GM18511 (cell line): ENCODE measurements at regions not wholly inside any gene's neighbourhood (a gene's known extent, or its start where the extent isn't known, plus 50 kb on each side); places are given as distances from the start of the nearest gene placed in this dataset.
"Not testable (repeated sequence)": the region's sequence is repeated elsewhere in the genome, so short reads cannot be mapped to it uniquely, and the experiment has no call there.

Source experiments
- ATAC-seq: cut with Tn5 transposase; IDR thresholded peaks from one replicate; pipeline ENCODE4 v1.9.1; 2021; ENCODE audit warnings: mild to moderate bottlenecking, moderate library complexity; ENCODE audit not compliant: unreplicated experiment

DNA sequence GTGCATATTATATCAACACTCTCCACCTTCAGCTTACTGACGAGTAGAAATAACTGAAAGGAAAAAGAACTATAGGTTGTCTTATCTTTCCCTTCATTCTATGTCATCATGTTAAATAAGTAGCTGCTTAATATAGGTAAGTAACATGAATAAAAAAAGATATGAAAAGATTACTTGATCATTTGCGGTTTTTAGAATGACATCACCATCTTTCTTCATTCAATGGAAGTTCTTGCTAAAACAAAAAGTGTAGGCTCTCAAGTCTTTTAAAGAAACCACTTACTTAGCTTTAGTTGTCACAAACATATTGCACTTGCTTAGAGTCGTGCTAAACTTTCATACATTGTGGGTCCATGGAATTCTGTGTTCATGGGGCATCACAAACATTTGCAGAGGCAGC, 331.1 kb upstream of the DEPDC1 start:
- no peak for ATAC-seq

DNA sequence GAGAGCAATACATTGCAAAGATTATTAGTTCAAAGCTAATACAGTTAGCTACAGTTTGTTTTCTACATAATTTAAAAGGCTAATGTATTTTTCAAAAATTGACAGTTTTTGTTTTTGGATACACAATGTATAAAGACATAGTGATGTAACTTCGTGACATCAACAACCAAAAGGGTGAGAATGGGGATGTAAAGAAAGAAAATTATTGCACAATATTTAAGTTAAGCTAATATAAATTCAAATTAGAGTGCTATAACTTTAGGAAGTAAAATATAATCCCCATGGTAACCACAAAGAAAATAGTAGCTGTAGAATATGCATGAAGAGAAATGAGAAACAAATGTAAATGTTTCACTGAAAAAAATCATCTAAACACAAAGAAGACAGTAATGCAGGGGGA, 334.4 kb upstream of the DEPDC1 start:
- ATAC-seq: no peak

DNA sequence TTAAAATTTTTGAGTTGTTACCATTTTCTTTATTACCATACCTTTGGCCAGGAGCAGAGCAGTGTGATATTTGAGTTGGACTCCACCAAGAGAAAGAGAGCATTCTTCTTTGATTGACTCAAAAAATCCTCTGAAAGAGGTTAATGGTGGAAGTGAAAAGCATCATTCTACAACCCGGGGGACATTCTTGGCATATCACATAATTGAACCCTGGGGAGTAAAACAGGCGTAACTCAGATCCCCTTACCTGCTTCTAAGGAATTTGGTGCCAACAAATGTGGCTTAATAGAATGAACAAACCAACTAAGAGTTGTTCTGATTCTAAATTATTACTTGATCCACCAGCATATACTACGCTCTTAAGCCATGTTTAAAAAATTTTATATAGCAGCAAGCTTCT, 351.1 kb upstream of the DEPDC1 start:
- ATAC-seq: no peak

DNA sequence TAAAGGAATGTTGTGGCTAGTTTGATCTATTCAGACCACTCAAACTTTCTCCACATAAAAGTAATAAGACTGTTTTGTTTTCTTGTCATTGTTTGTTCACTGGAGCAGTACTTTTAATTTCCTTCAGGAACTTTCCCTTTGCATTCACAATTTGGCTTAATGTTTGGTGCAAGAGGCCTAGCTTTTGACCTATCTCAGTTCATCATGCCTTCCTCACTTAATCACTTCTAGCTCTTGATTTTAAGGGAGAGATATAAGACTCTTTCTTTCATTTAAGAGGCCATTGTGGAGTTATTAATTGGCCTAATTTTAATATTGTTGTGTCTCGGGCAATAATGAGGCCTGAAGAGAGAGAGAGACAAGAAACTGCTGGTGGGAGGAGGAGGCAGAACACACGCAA, 371.7 kb upstream of the DEPDC1 start:
- no peak for ATAC-seq

DNA sequence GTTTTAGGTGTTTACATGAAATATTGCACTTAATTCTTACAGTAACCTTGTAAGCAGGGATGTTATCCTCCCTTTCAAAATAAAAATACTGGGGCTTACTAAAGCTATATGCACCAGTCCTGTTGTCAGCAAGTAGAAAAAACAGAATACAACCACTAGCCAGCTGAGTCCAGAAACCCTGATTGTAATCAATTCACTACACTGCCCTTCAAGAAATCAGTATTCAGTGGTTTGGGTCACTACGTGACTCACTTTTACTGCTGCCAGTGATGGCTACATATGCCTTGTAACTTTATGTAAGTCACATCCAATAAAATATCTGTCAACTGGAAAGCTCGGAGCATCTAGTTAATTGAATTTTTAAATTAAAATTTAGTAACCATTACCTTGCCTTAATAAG, 376.3 kb upstream of the DEPDC1 start:
- ATAC-seq: no peak

DNA sequence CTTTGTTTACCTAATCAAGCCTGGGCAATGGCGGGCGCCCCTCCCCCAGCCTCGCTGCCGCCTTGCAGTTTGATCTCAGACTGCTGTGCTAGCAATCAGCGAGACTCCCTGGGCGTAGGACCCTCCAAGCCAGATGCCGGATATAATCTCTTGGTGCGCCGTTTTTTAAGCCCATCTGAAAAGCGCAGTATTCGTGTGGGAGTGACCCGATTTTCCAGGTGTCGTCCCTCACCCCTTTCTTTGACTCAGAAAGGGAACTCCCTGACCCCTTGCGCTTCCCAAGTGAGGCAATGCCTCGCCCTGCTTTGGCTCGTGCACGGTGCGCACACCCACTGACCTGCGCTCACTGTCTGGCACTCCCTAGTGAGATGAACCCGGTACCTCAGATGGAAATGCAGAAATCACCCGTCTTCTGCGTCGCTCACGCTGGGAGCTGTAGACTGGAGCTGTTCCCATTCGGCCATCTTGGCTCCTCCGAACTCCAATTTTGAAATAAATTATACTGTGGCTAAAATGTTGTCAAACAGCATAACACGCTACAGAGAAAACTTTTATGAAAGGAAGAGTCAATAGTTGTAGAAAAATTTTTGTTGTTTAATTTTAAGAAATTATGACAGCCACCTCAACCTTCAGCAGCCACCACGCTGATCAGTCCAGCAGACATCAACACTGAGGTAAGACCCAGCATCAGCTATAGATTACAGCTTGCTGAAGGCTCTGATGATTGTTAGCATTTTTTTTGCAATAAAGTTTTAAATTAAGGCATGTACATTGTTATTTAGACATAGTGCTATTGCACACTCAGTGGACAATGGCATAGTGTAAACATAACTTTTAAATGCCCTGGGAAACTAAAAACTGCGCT, 384.7 kb upstream of the DEPDC1 start:
- ATAC-seq: not testable (repeated sequence)

DNA sequence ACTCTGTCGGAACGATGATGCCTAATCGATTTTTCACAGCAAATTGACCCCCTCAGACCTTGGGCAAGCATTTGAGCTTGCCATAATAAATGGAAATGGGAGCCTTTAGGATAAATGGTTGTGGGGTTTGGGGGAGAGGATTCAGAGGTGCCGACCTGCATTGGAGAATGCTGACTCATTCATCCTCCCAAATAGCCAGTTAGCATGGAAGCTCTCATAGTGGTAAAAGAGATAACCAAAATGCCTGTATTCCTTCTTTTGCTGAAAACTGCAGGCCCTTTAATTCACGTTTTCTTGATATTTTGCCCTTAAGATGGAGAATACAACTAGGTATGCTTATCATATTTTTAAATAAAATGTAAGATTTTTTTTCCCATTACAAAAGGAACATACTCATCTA, 392.6 kb upstream of the DEPDC1 start:
- no peak for ATAC-seq

DNA sequence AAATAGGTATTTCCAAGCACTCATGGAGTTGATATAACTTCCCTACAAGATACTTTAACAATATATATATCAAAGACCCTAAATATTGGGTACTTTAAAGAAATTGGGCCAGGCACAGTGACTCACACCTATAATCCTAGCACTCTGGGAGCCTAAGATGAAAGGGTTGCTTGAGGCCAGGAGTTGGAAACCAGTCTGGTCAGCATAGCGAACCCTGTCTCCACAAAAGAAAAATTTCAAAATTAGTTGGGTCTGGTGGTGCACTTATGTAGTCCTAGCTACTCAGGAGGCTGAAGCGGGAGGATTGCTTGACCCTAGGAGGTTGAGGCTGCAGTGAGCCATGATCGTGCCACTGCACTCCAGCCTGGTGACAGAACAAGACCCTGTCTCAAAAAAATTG, 393.9 kb upstream of the DEPDC1 start:
- no peak for ATAC-seq

DNA sequence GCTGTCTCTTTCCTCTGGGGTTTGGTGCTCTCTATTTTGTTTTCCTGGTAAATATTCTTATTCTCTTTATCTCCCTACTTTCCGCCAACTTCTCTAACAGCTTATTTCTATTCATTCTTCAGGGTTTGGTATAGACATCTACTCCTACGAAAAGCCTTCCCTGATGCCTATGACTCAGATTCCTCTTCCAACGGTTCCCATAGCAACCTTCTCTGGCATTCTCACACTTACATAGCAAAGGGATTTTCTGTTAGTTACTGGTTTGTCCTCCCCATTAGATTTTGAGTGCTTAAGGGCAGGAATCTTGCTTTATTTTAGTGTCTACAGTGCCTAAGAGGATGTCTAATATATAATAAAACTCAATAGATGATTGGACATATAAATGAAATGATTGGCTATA, 407.6 kb upstream of the DEPDC1 start:
- no peak for ATAC-seq

DNA sequence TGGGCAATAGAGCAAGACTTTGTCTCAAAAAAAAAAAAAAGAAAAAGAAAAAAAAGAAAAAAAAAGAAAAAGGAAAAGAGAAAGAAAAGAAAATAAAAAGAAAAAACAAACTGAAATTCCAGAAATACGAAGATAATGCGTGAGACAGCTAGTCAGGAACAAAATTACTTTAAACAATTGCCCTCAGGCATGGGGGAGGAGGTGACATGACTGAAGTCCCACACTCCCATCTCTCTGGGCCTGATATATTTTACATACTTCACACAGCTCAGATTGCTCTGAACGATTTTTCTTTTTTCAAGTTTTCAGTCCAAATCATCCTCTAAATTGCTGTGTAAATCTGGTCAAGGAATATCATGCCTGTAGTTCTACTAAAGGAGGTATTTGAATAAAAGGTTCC, 409.5 kb upstream of the DEPDC1 start:
- no peak for ATAC-seq

DNA sequence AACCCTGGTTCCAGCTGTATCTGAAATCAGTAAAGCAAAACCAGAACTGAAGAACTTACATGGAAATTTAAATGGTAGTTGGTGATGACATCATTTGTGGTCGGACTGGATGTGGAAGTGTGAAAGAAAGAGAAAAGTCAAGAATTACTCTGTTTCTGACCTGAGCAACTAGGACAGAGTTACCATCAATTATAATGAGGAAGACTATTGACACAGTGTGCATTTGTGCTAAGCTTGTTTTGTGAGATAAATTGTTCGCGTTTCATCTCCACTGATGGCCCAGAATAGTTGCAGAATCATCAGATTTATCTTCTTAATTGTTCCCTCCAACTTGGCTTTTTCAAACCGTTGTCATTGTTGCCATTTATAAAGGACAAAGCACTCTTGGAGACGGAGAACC, 410.6 kb upstream of the DEPDC1 start:
- no peak for ATAC-seq

DNA sequence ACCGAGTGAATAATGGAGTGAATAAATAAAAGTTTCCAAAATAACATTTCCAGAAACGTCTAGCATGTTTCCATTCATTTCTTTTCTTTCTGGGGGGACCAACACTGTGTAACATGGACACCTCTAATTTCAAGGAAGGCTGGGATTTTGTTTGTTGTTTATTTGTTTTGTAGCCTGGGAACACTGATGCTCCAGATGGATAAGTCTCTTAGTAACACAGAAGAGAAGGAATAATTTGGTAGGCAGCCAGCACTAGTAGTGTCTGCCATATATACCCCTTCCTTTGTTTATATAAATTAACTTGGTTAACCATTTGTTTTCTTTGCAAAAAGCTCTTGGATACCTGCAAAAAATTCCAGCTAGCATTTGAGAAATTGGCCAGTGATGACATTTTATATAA, 411.4 kb upstream of the DEPDC1 start:
- no peak for ATAC-seq

DNA sequence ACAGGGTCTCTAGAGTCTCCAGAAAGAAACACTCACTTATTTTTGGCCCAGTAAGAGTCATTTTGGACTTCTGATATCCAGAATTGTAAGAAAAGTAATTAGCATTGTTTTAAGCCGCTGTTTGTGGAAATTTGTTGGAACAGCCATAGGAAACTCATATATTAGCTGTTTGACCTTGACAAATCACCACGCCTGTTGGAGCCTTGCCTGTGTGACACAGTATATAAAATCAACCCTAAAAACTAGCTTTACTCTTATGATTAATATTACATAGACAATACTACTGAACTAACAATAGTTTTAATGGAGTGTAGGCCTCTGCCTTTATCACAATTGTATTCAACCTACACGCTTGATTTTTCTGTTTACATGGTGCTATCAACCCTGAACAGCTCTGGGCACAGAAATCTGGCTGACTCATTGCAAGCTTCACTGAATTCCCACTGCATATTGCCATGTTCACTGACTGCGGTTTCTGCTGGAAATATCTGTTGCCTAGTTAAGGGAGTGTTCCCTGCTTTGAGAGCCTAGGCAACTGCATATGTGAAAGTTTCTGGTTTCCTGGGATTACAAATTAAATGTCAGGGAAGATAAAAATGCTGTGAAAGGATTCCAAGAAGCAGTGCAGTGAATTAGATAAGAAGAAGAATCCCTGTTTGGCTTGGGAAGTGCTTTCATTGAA, 419.5 kb upstream of the DEPDC1 start:
- no peak for ATAC-seq

DNA sequence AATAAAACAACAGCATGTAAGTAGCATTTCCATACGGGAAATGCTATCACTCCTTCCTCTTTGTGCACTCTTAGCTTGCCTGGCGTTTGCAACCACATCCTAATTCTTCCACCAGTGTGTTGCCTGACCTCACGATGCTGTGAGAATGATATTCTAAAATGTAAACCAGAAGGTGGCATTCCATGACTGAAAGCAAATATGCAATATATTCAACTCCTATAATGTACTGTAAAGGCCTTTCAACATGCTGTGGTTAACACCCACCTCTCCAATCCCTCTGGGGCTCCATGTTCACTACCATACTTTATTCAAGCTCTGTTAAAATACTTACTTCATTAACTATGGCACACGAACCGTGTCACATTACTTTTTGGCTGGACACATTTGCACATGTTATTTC, 420.6 kb upstream of the DEPDC1 start:
- ATAC-seq: no peak

DNA sequence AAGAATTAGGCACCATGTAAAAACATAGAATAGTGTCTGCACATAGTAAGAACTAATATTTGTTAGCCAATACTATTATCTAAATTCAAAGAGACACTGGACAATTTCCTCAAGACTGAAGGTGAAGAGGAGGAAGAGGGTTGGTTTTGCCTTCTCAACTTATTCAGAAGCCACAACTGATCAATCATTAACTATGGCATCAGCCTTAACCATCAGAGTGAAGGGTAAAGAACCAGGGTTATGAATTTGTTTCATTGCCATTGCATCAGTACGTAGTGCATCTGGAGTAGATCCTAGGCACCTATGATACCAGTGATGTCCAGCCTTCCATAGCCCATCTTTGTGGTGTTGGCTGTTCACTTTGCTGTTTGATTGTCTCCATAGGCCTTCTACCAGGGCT, 421.7 kb upstream of the DEPDC1 start:
- peak; percentile 70 for ATAC-seq

DNA sequence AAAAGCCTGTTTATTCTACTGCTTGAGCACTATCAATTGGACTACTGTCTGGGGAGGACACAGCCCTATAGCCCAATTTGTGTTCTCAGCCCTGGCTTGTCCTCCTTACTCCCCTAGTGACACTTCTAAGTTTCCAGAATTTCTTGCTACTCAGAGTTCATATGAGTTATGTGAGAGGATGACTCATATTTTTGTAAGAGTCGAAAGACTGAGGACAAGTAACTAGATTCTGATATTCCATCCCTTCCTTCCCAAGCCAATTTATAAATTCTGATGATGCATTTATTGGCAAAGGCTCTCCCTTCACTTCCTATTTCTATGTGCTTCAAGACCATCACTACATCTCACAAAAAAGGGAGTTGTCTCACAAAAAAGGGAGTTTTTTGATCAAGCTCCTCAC, 422.2 kb upstream of the DEPDC1 start:
- ATAC-seq: no peak

DNA sequence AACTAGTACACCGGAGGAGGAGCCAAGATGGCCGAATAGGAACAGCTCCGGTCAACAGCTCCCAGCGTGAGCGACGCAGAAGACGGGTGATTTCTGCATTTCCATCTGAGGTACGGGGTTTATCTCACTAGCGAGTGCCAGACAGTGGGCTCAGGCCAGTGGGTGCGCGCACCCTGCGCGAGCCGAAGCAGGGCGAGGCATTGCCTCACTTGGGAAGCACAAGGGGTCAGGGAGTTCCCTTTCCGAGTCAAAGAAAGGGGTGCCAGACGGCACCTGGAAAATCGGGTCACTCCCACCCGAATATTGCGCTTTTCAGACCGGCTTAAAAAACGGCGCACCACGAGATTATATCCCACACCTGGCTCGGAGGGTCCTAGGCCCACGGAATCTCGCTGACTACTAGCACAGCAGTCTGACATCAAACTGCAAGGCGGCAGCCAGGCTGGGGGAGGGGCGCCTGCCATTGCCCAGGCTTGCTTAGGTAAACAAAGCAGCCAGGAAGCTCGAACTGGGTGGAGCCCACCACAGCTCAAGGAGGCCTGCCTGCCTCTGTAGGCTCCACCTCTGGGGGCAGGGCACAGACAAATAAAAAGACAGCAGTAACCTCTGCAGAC, 426.7 kb upstream of the DEPDC1 start:
- ATAC-seq: not testable (repeated sequence)

DNA sequence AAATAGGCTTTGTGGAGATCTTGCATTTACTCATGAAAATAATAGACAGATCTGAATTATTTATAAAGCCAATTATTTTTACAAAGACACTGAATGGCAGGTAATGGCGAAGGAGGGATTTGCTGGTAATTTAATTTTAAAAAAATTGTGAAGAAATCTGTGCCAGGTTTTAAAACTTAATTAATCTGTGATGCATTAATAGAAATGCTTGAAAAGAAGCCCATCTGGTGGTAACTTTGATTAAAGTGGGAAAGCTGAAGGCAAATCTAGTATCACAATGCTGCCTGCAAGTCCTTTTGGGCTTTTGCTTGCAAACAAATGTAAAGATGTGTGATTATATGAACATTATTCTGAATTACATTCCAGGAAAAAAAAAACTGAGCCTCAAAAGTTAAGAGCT, 433.2 kb upstream of the DEPDC1 start:
- ATAC-seq: no peak

DNA sequence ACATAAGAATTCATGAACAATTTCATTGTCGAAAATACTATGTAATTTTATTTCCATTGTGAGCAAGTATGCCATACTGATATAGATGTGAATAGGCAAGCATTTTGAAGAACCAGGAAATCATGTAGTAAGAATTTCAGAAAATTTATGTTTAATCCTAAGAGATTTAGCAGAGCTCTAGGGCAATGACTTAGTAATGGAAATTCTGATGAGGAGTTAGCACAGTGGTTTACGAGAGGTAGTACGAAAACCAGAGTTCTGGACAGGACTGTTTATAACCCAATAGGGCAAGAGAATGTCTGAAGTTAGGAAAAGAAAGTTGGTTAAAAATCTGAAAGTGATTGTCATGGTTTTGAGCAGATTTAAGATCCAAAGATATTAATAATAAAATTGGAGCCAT, 439.6 kb upstream of the DEPDC1 start:
- no peak for ATAC-seq

DNA sequence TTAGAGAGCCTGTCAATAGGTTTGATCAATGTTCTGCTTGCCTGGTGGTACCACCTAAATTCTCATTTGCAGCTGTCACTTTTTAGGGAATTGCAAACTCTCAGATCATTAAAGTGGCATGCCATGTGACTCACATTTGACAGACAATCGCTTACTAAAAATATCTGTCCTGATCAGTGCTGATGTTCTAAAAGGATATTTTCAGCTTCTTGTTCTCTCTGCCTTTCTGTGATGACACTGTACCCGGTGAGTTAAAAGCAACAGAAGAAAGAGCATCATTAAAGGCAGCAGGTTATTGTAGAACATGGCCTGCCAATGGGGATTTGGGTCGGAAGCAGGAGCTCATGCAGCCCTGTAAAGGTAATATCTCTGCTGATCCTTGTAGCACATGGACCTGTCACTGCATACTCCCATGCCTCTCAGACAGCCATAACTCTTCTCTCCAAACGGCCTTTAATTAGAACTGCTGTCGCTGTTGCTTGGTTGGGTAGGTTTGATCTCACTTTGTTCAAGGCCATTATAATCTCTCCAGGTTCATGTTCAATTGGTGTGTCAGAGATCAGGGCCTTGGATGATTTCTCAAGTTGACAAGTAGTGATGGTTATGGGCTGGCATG, 441.3 kb upstream of the DEPDC1 start:
- no peak for ATAC-seq

DNA sequence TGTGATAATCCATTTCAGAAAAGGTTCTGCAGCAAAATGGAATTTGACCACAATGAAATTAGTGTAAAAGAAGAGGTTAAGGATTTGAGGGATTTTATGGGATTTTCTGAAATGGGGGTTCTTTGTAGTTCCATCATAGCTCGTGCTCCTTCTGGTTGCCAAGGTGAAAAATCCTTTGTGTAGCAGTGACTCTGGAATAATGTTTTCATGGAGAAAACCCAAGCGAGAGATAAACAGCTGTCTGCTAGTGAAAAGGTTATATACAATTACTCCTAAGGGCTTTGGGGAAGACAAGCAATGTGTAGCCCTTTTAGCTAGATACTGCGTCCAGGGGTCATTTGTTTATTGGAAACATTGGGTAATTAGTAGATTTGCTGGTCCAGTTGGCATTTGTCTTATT, 453.2 kb upstream of the DEPDC1 start:
- no peak for ATAC-seq

DNA sequence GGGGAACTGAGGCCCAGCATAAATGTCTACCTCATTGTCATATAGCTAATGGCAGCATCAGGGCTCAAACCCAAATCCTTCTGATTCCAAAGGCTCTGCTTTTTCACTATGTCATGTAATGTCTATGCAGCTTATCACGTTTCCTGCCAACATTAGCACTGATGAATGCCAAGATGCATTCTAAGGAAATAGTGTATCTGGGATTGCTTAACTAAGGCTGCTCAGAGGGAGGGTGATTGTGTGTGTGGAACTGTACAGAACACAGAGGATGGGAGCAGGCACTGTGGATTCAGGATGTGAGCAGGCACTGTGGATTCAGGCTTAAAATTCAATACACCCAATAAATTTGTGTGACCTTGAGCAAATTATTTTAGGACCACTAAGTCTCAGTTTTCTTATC, 456.4 kb upstream of the DEPDC1 start:
- no peak for ATAC-seq
